GM18951 (cell line): ENCODE measurements at regions not wholly inside any gene's neighbourhood (a gene's known extent, or its start where the extent isn't known, plus 50 kb on each side); places are given as distances from the start of the nearest gene placed in this dataset.

ENCODE experiments used
- POLR2A ChIP-seq: IDR thresholded peaks from 4 replicates; pipeline ENCODE4 v1.6.1; 2011; ENCODE audit warnings: mild to moderate bottlenecking; ENCODE audit not compliant: insufficient read length, insufficient read depth; ENCODE audit errors: extremely low read depth
- in situ Hi-C: fragments of 300-500 bp; cut with MboI; formaldehyde crosslinking; loops from one replicate; pipeline ENCODE4 v1.12.0; 2022; ENCODE audit warnings: low sequenced_read_pairs, mixed read lengths, inconsistent platforms; ENCODE audit not compliant: unreplicated experiment

- in situ Hi-C loops = no loop called here
- no peak for TF ChIP-seq POLR2A
These were observed 103.1 kb upstream of the SLC44A1 start for GRCh38 chr9:105141146-105141975.

DNA sequence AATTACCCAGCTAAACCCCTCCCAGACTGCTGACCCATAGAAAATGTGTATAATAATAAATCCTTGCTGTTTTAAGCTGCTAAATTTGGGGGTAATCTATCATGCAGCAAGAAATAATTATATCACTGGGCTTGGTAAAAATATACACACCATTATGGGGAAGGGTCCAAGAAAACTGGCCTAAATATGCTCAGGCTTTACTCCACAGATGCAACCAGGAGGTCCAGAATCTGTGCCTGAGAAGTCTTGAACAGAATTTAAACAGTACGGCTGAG is 102.5 kb upstream of the SLC44A1 start:
- no peak for TF ChIP-seq POLR2A
- in situ Hi-C loops = no loop called here

GRCh38 chr9:105142406-105143135 is 101.9 kb upstream of the SLC44A1 start:
- TF ChIP-seq POLR2A = no peak
- in situ Hi-C loops = no loop called here

- no peak for TF ChIP-seq POLR2A
- in situ Hi-C loops = no loop called here
These were observed 101.4 kb upstream of the SLC44A1 start for GRCh38 chr9:105143136-105143430.

GRCh38 chr9:105144076-105144475 is 100.4 kb upstream of the SLC44A1 start:
- no peak for TF ChIP-seq POLR2A
- in situ Hi-C loops = no loop called here

DNA sequence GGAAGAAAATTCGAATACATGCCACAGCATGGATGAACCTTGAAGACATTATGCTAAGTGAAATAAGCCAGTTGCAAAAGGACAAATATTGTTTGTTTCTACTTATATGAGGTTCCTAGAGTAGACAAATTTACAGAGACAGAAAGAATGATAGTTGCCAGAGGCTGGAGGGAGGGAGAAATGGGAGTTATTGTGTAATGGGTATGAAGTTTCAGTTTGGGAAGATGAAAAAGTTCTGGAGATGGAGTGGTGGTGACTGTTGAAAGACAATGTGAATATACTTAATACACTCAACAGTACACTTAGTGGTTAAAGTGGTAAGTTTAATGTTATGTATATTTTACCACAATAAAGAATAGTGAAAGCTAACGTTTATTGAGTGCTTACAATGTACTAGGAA is 99.6 kb upstream of the SLC44A1 start:
- in situ Hi-C loops = no loop called here
- no peak for TF ChIP-seq POLR2A

DNA sequence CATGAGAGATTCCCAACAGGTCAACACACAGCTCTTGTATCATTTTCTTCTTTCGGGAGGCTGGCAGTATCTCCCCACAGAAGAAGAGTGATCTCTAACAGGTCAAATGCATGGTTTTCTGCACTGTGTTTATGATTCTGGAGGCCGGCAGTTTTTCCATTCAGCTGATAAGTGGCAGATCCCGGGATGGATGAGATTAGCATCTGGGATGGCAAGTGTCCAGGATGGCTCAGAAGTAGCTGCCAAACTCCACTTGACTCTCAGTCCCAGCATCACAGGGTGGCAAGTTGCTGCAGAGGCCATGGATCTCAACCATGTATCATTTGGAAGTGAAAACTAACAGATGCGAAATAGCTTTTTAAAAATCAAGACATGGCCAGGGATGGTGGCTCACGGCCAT is 97.8 kb upstream of the SLC44A1 start:
- in situ Hi-C loops = no loop called here
- TF ChIP-seq POLR2A = no peak

GRCh38 chr9:105147110-105147871 is 97.2 kb upstream of the SLC44A1 start:
- in situ Hi-C loops = no loop called here
- TF ChIP-seq POLR2A = no peak

DNA sequence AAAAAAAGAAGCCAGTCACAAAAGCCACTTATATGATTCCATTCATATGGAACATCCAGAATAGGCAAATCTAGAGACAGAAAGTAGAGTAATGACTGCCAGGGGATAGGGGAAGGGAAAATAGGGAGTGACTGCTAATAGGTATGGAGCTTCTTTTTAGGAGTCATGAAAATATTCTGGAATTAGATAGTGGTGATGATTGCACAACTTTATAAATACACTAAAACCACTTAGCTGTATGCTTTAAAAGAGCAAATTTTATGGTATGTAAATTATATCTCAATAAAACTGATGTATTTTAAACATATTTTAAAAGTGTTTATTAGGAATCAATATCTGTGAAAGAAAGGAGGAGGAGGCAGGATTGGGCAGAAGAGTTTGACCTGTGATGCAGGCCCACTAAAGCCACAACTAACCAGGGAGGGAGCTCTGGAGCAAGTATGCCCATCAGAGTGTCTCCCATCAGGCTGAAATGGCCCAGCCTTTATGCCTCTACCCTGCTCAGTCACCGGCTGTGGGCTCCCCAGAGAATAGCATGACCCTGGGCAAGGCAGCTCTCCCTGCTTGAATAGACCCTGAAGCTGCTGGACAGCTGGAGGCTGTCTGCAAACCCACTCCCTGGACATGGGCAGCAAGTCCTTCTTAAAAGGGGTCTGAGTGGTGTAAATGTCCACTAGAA is 96.0 kb upstream of the SLC44A1 start:
- in situ Hi-C loops = no loop called here
- no peak for TF ChIP-seq POLR2A

DNA sequence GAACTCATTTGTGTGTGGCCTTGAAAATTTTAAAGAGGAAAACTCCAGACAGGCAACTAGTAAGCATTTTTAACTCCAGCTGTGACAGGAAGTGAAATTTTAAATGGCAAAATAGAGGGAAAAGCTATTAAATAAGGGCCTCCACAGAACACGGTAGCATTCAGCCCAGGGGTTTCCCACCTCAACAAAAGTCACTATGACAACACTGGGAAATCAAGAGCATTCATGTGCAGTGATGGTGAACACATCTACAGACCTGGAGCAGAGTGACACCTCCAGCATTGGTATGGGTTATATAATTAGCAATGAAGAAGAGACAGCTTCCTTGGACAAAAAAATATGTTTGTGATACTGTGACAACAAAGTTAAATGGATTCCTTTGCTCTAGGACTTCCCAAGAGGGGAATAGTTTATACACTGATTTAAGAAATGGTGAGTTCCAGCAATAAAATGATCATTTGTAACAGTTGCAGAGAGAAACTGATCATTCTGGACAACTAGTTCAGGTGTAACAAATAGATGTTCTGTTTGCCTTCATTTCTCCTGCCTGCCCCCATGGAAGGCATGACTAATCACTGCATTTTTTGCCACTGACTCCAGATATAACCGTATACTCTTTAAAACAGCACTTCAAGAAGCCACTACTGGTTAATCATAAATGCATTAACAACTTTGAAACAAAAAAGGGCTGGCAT is 93.3 kb upstream of the SLC44A1 start:
- TF ChIP-seq POLR2A = no peak
- in situ Hi-C loops = loop anchor here (10.0 to 25.0 kb wide), 2 partner anchors 264 to 289 kb away; no protein-coding TSS in a partner anchor

DNA sequence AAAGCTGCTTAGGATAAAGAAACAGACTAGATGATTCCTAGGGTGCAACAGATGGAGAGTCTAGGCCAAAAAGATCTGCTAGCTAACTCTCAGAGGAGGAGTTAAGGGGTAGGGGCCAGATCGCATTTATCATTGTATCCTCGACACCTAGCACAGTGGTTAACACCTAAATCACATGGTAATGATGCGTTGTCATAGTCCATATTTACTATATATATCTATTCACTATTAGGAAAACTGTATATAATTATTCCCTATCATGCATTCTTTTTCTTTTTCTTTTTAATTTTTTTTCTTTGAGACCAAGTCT is 92.8 kb upstream of the SLC44A1 start:
- in situ Hi-C loops = loop anchor here (10.0 to 25.0 kb wide), 2 partner anchors 263 to 289 kb away; no protein-coding TSS in a partner anchor
- no peak for TF ChIP-seq POLR2A

- in situ Hi-C loops = loop anchor here (10.0 to 25.0 kb wide), 2 partner anchors 260 to 292 kb away; no protein-coding TSS in a partner anchor
- TF ChIP-seq POLR2A = no peak
These were observed 89.7 kb upstream of the SLC44A1 start for GRCh38 chr9:105154723-105155191.
